ES-I3 (cell line): ENCODE measurements at regions not wholly inside any gene's neighbourhood (a gene's known extent, or its start where the extent isn't known, plus 50 kb on each side); places are given as distances from the start of the nearest gene placed in this dataset.
"Not testable (repeated sequence)": the region's sequence is repeated elsewhere in the genome, so short reads cannot be mapped to it uniquely, and the experiment has no call there.

Experiments used
- H3K36me3 ChIP-seq: 2 replicates; pipeline ENCODE4 v1.6.1; 2013; ENCODE audit warnings: mild to moderate bottlenecking, low read length, control low read depth, moderate library complexity; ENCODE audit not compliant: insufficient read depth
- H3K4me1 ChIP-seq: 2 replicates; pipeline ENCODE4 v1.6.1; 2013; ENCODE audit warnings: mild to moderate bottlenecking, control low read depth, low read length; ENCODE audit not compliant: insufficient read depth
- H3K9ac ChIP-seq: 2 replicates; pipeline ENCODE4 v1.6.1; 2013; ENCODE audit warnings: low read depth, mild to moderate bottlenecking, low read length, moderate library complexity
- H3K9me3 ChIP-seq: 2 replicates; pipeline ENCODE4 v1.6.1; 2013; ENCODE audit warnings: mild to moderate bottlenecking, low read length, moderate library complexity; ENCODE audit not compliant: control insufficient read depth, insufficient read depth

GRCh38 chr5:167837127-167837526 lies 454.3 kb upstream of the WWC1 start:
- H3K9me3 ChIP-seq, result no peaks in the 10 kb centered on the region
- H3K9ac ChIP-seq, result no peak overlapping the region
- H3K4me1 ChIP-seq, result peaks cover 14% of the 10 kb centered on the region
- no peaks in the 10 kb centered on the region for H3K36me3 ChIP-seq

GRCh38 chr5:167839065-167839464 lies 452.4 kb upstream of the WWC1 start:
- Histone ChIP-seq H3K9ac (no peak overlapping the region), H3K36me3 (no peaks in the 10 kb centered on the region), H3K9me3 (no peaks in the 10 kb centered on the region), H3K4me1 (peaks cover 14% of the 10 kb centered on the region)

GRCh38 chr5:167840527-167841130 lies 450.8 kb upstream of the WWC1 start:
- H3K36me3 ChIP-seq, result no peaks in the 10 kb centered on the region
- H3K9ac ChIP-seq, result no peak overlapping the region
- H3K4me1 ChIP-seq, result peaks cover 9% of the 10 kb centered on the region
- no peaks in the 10 kb centered on the region for H3K9me3 ChIP-seq

- Histone ChIP-seq H3K9ac (no peak overlapping the region), H3K36me3 (no peaks in the 10 kb centered on the region), H3K9me3 (no peaks in the 10 kb centered on the region), H3K4me1 (peaks cover 1% of the 10 kb centered on the region)
These were observed 447.4 kb upstream of the WWC1 start for GRCh38 chr5:167843881-167844572.

- Histone ChIP-seq H3K4me1 (no peaks in the 10 kb centered on the region), H3K9ac (no peak overlapping the region), H3K36me3 (no peaks in the 10 kb centered on the region)
These were observed 445.5 kb upstream of the WWC1 start for GRCh38 chr5:167845952-167846351.

GRCh38 chr5:167849874-167850273 lies 441.6 kb upstream of the WWC1 start:
- Histone ChIP-seq H3K9me3 (no peaks in the 10 kb centered on the region), H3K9ac (no peak overlapping the region), H3K36me3 (no peaks in the 10 kb centered on the region), H3K4me1 (no peaks in the 10 kb centered on the region)

More at GRCh38 chr5:167845952-167846351, 445.5 kb upstream of the WWC1 start:
- H3K9me3 ChIP-seq, result no peaks in the 10 kb centered on the region

- H3K4me1 ChIP-seq, result no peaks in the 10 kb centered on the region
- H3K36me3 ChIP-seq, result no peaks in the 10 kb centered on the region
- no peak overlapping the region for H3K9ac ChIP-seq
- H3K9me3 ChIP-seq, result no peaks in the 10 kb centered on the region
These were observed 440.5 kb upstream of the WWC1 start for GRCh38 chr5:167850911-167851310.

- H3K36me3 ChIP-seq, result no peaks in the 10 kb centered on the region
- no peaks in the 10 kb centered on the region for H3K4me1 ChIP-seq
- H3K9me3 ChIP-seq, result no peaks in the 10 kb centered on the region
- no peak overlapping the region for H3K9ac ChIP-seq
These were observed 440.0 kb upstream of the WWC1 start for GRCh38 chr5:167851416-167851815.

- Histone ChIP-seq H3K9ac (no peak overlapping the region), H3K36me3 (no peaks in the 10 kb centered on the region), H3K4me1 (no peaks in the 10 kb centered on the region), H3K9me3 (no peaks in the 10 kb centered on the region)
These were observed 438.9 kb upstream of the WWC1 start for GRCh38 chr5:167852515-167852914.

GRCh38 chr5:167853421-167853820 lies 438.0 kb upstream of the WWC1 start:
- Histone ChIP-seq H3K9ac (no peak overlapping the region), H3K36me3 (no peaks in the 10 kb centered on the region), H3K9me3 (no peaks in the 10 kb centered on the region), H3K4me1 (no peaks in the 10 kb centered on the region)

GRCh38 chr5:167855818-167856217 lies 435.6 kb upstream of the WWC1 start:
- Histone ChIP-seq H3K9me3 (no peaks in the 10 kb centered on the region), H3K36me3 (no peaks in the 10 kb centered on the region), H3K4me1 (no peaks in the 10 kb centered on the region), H3K9ac (no peak overlapping the region)

GRCh38 chr5:167857321-167857720 lies 434.1 kb upstream of the WWC1 start:
- H3K4me1 ChIP-seq, result no peaks in the 10 kb centered on the region
- H3K36me3 ChIP-seq, result no peaks in the 10 kb centered on the region
- no peaks in the 10 kb centered on the region for H3K9me3 ChIP-seq
- H3K9ac ChIP-seq, result no peak overlapping the region

- not testable (repeated sequence) for H3K9ac ChIP-seq, H3K36me3 ChIP-seq, H3K4me1 ChIP-seq, H3K9me3 ChIP-seq
These were observed 433.1 kb upstream of the WWC1 start for GRCh38 chr5:167858186-167858855.

- no peaks in the 10 kb centered on the region for H3K36me3 ChIP-seq
These were observed 430.1 kb upstream of the WWC1 start for GRCh38 chr5:167861129-167861927.

More at GRCh38 chr5:167861129-167861927, 430.1 kb upstream of the WWC1 start:
- Histone ChIP-seq H3K4me1 (no peaks in the 10 kb centered on the region), H3K9me3 (no peaks in the 10 kb centered on the region), H3K9ac (no peak overlapping the region)
